HEK293 (cell line): ENCODE measurements at regions not wholly inside any gene's neighbourhood (a gene's known extent, or its start where the extent isn't known, plus 50 kb on each side); places are given as distances from the start of the nearest gene placed in this dataset.

ENCODE experiments used
- ATF2 ChIP-seq: fragments of 450-650 bp; formaldehyde crosslinking; IDR thresholded peaks from 2 replicates; pipeline ENCODE4 v1.5.1; 2016; ENCODE audit warnings: missing biosample characterization, missing genetic modification characterization, low read depth
- CTCF ChIP-seq: fragments of 450-650 bp; formaldehyde crosslinking; IDR thresholded peaks from 2 replicates; pipeline ENCODE4 v1.5.1; 2016; ENCODE audit warnings: missing biosample characterization, missing genetic modification characterization
- REST ChIP-seq: fragments of 450-650 bp; formaldehyde crosslinking; IDR thresholded peaks from 2 replicates; pipeline ENCODE4 v1.5.1; 2016; ENCODE audit warnings: missing biosample characterization, missing genetic modification characterization
- ZBTB26 ChIP-seq: fragments of 450-650 bp; formaldehyde crosslinking; optimal IDR thresholded peaks from 2 replicates; pipeline ENCODE3; 2016; ENCODE audit warnings: missing biosample characterization, mild to moderate bottlenecking, missing genetic modification characterization
- ZBTB44 ChIP-seq: fragments of 450-650 bp; IDR thresholded peaks from 2 replicates; pipeline ENCODE4 v1.5.1; 2018; ENCODE audit warnings: missing biosample characterization, mild to moderate bottlenecking, missing genetic modification characterization
- ZEB2 ChIP-seq: fragments of 450-650 bp; formaldehyde crosslinking; IDR thresholded peaks from 2 replicates; pipeline ENCODE4 v1.5.1; 2016; ENCODE audit warnings: missing biosample characterization, missing genetic modification characterization
- ZNF114 ChIP-seq: fragments of 450-650 bp; formaldehyde crosslinking; IDR thresholded peaks from 2 replicates; pipeline ENCODE4 v1.5.0; 2017; ENCODE audit warnings: missing biosample characterization, missing genetic modification characterization
- ZNF121 ChIP-seq: fragments of 450-650 bp; formaldehyde crosslinking; IDR thresholded peaks from 2 replicates; pipeline ENCODE4 v1.5.1; 2016; ENCODE audit warnings: missing biosample characterization, missing genetic modification characterization
- ZNF133 ChIP-seq: fragments of 450-650 bp; formaldehyde crosslinking; IDR thresholded peaks from 2 replicates; pipeline ENCODE4 v1.5.1; 2016; ENCODE audit warnings: missing biosample characterization, missing genetic modification characterization
- ZNF274 ChIP-seq, 2 experiments: fragments of 200-500 bp in 1 of 2; fragments of 450-650 bp in 1 of 2; sonication (Bioruptor generic) in 1 of 2; formaldehyde crosslinking in 1 of 2; IDR thresholded peaks; 2 replicates each; pipeline versions ENCODE4 v1.5.1 to v1.6.1; 2014 to 2016; ENCODE audit warnings: borderline replicate concordance in 1 of 2, inconsistent platforms in 1 of 2, low read length in 1 of 2, missing biosample characterization in 1 of 2, missing genetic modification characterization in 1 of 2
- ZNF366 ChIP-seq: fragments of 450-650 bp; formaldehyde crosslinking; conservative IDR thresholded peaks from 2 replicates; pipeline ENCODE4 v1.5.1; 2016; ENCODE audit warnings: missing biosample characterization, missing genetic modification characterization
- ZNF48 ChIP-seq: fragments of 450-650 bp; formaldehyde crosslinking; IDR thresholded peaks from 2 replicates; pipeline ENCODE4 v1.5.1; 2016; ENCODE audit warnings: missing biosample characterization, missing genetic modification characterization
- ZNF621 ChIP-seq: fragments of 450-650 bp; formaldehyde crosslinking; IDR thresholded peaks from 2 replicates; pipeline ENCODE4 v1.5.1; 2017; ENCODE audit warnings: missing biosample characterization, missing genetic modification characterization
- ZSCAN18 ChIP-seq: fragments of 450-650 bp; formaldehyde crosslinking; IDR thresholded peaks from 2 replicates; pipeline ENCODE4 v1.5.1; 2016; ENCODE audit warnings: missing biosample characterization, missing genetic modification characterization

GRCh38 chr1:225711236-225711937 lies 58.5 kb upstream of the ENAH start:
- TF ChIP-seq ZSCAN18 (tag by site-specific recombination) (no peak), ZNF114 (tag by site-specific recombination) (no peak), CTCF (tag by site-specific recombination) (no peak), ZBTB44 (no peak), ZEB2 (no peak), ZNF274 (IDR thresholded peaks at IDR 0.05; ENCODE audit: low read length) (no peak), ZNF274 (tag by site-specific recombination; IDR thresholded peaks at IDR 0.05; ENCODE audit: borderline replicate concordance) (no peak), ZNF121 (no peak), ZBTB26 (tag by site-specific recombination) (no peak), ZNF366 (no peak), ZNF48 (tag by site-specific recombination) (no peak), ZNF621 (tag by site-specific recombination) (no peak), ZNF133 (no peak), REST (tag by site-specific recombination) (no peak), ATF2 (tag by site-specific recombination) (no peak)
